IMR-90 (cell line): ENCODE measurements at regions not wholly inside any gene's neighbourhood (a gene's known extent, or its start where the extent isn't known, plus 50 kb on each side); places are given as distances from the start of the nearest gene placed in this dataset.

ENCODE experiments used
- CEBPB ChIP-seq: IDR thresholded peaks from 2 replicates; pipeline ENCODE4 v1.6.1; 2012; ENCODE audit warnings: low read depth, low read length, improper control_type of control experiment
- CHD1 ChIP-seq: IDR thresholded peaks from 2 replicates; pipeline ENCODE4 v1.6.1; 2012; ENCODE audit warnings: low read depth, low read length, improper control_type of control experiment
- NFE2L2 ChIP-seq: fragments of 150-350 bp; IDR thresholded peaks from 2 replicates; pipeline ENCODE4 v1.6.1; 2016; ENCODE audit warnings: low read depth, mild to moderate bottlenecking, low read length
- POLR2A ChIP-seq: IDR thresholded peaks from 2 replicates; pipeline ENCODE4 v1.6.1; 2012; ENCODE audit warnings: mild to moderate bottlenecking, low read depth, low read length
- RAD21 ChIP-seq: IDR thresholded peaks from 2 replicates; pipeline ENCODE4 v1.6.1; 2012; ENCODE audit warnings: low read length, improper control_type of control experiment
- TF ChIP-seq, protein P1 (sequence below): conservative IDR thresholded peaks from 2 replicates; pipeline ENCODE4 v1.5.1; 2012; ENCODE audit warnings: mild to moderate bottlenecking, low read depth, low read length, improper control_type of control experiment

DNA sequence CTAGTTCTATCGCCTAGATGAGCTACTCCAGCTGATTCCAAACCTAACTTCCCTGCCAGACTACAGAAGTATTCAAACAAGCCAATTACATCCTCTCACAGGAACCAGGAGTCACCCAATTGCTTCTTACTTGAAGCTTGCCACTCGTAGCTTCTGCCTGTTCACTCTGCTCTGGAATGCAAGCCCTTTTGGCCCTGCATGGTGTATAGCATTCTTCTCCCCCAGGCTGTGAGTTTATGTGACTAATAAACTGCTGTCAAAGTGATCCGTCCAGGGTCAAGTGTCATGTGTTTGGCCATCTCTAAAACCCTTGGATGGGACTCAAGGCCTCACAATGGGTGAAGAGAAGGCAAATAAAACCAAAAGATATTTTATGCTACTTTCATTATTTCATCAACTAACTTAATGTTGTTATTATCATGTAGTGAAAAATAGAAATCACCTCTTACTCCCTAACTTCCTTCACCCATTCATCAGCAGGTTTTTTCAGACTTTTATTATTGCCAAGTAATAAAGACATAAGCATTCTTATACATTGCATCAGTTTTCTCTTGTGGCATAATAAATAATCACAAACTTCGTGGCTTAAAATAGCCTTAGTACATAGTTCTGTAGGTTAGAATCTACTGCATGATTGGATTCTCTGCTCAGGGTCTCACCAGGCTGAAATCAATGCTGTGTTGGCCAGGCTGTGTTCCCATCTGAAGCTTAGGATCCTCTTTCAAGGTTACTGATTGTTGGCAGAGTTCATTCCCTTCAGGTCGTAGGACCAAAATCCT is 1981.7 kb upstream of the FLRT2 start:
- TF ChIP-seq CHD1 (no peak), RAD21 (no peak), NFE2L2 (no peak), POLR2A (no peak), CEBPB (0 out of 2 replicates have a peak, but pooled peaks have one; percentile 8)
- TF ChIP-seq, protein P1, sequence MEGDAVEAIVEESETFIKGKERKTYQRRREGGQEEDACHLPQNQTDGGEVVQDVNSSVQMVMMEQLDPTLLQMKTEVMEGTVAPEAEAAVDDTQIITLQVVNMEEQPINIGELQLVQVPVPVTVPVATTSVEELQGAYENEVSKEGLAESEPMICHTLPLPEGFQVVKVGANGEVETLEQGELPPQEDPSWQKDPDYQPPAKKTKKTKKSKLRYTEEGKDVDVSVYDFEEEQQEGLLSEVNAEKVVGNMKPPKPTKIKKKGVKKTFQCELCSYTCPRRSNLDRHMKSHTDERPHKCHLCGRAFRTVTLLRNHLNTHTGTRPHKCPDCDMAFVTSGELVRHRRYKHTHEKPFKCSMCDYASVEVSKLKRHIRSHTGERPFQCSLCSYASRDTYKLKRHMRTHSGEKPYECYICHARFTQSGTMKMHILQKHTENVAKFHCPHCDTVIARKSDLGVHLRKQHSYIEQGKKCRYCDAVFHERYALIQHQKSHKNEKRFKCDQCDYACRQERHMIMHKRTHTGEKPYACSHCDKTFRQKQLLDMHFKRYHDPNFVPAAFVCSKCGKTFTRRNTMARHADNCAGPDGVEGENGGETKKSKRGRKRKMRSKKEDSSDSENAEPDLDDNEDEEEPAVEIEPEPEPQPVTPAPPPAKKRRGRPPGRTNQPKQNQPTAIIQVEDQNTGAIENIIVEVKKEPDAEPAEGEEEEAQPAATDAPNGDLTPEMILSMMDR, result no peak
